ENCODE measurements at regions not wholly inside any gene's neighbourhood (a gene's known extent, or its start where the extent isn't known, plus 50 kb on each side); places are given as distances from the start of the nearest gene placed in this dataset.
"Not testable (repeated sequence)": the region's sequence is repeated elsewhere in the genome, so short reads cannot be mapped to it uniquely, and the experiment has no call there.

GRCh38 chrX:47302396-47302795 is 68.0 kb upstream of the ZNF157 start:
- H3K27me3 ChIP-seq (ENCODE audit: control insufficient read depth in 4 of 4, insufficient read depth in 4 of 4, low read length in 3 of 4), result peaks cover 0 to 4% (median 0%) of the 10 kb centered on the region in 4 donors
- H3K9me3 ChIP-seq (ENCODE audit: control insufficient read depth in 4 of 4, low read length in 3 of 4), result no peaks in the 10 kb centered on the region
- no peak for DNase-seq (ENCODE audit: low spot score)
- no peak overlapping the region for H3K27ac ChIP-seq (ENCODE audit: low read depth in 1 of 2, low read length in 2 of 2)
- TF ChIP-seq MAX (IDR thresholded peaks at IDR 0.05), result no peak
- no peak for TF ChIP-seq ZBTB33 (IDR thresholded peaks at IDR 0.05)
- no peak for TF ChIP-seq ATF3 (IDR thresholded peaks at IDR 0.05)
- no peak for TF ChIP-seq FOXA1 (IDR thresholded peaks at IDR 0.05)
- no peak for TF ChIP-seq CTCF (IDR thresholded peaks at IDR 0.05; ENCODE audit: low read depth, low read length, missing input control)
- no peak for TF ChIP-seq TAF1 (conservative IDR thresholded peaks at IDR 0.05)
- TF ChIP-seq YY1 (IDR thresholded peaks at IDR 0.05), result no peak
- TF ChIP-seq FOXA2 (IDR thresholded peaks at IDR 0.05), result no peak
- no peak for TF ChIP-seq RXRA (IDR thresholded peaks at IDR 0.05)
- no peak for TF ChIP-seq GABPA (IDR thresholded peaks at IDR 0.05 in 1 of 2, conservative IDR thresholded peaks at IDR 0.05 in 1 of 2)
- no peak for TF ChIP-seq REST (IDR thresholded peaks at IDR 0.05)
- TF ChIP-seq RAD21 (IDR thresholded peaks at IDR 0.05), result no peak
- no peak for TF ChIP-seq JUND (IDR thresholded peaks at IDR 0.05)
- TF ChIP-seq EGR1 (IDR thresholded peaks at IDR 0.05; ENCODE audit: low read depth in 2 of 2), result no peak
- TF ChIP-seq SP1 (IDR thresholded peaks at IDR 0.05), result no peak
- no peak overlapping the region for H3K4me3 ChIP-seq (ENCODE audit: low read depth in 1 of 3, low read length in 3 of 3)
- H3K36me3 ChIP-seq (ENCODE audit: control insufficient read depth in 4 of 4, insufficient read depth in 3 of 4, low read depth in 1 of 4, low read length in 3 of 4), result no peaks in the 10 kb centered on the region
- no peak overlapping the region for H3K9ac ChIP-seq (ENCODE audit: low read depth in 1 of 2, low read length in 2 of 2)
- H3K4me1 ChIP-seq (ENCODE audit: control insufficient read depth in 4 of 4, insufficient read depth in 4 of 4, low read length in 3 of 4), result no peaks in the 10 kb centered on the region
- WGBS, result 51% methylated on average over 4 of the region's 4 CpGs

- H3K36me3 ChIP-seq (ENCODE audit: control insufficient read depth in 4 of 4, insufficient read depth in 3 of 4, low read depth in 1 of 4, low read length in 3 of 4); H3K4me1 ChIP-seq (ENCODE audit: control insufficient read depth in 4 of 4, insufficient read depth in 4 of 4, low read length in 3 of 4); H3K27me3 ChIP-seq (ENCODE audit: control insufficient read depth in 4 of 4, insufficient read depth in 4 of 4, low read length in 3 of 4); H3K9me3 ChIP-seq (ENCODE audit: control insufficient read depth in 4 of 4, low read length in 3 of 4); H3K9ac ChIP-seq (ENCODE audit: low read depth in 1 of 2, low read length in 2 of 2); DNase-seq (ENCODE audit: low spot score); H3K4me3 ChIP-seq (ENCODE audit: low read depth in 1 of 3, low read length in 3 of 3); H3K27ac ChIP-seq (ENCODE audit: low read depth in 1 of 2, low read length in 2 of 2): not testable (repeated sequence)
- WGBS, result 67% methylated on average over 7 of the region's 7 CpGs
Measured at GRCh38 chrX:47306471-47307023, 63.8 kb upstream of the ZNF157 start.

Data from liver (tissue), 8 donors.